ENCODE measurements at regions not wholly inside any gene's neighbourhood (a gene's known extent, or its start where the extent isn't known, plus 50 kb on each side); places are given as distances from the start of the nearest gene placed in this dataset.
"Not testable (repeated sequence)": the region's sequence is repeated elsewhere in the genome, so short reads cannot be mapped to it uniquely, and the experiment has no call there.

- Histone ChIP-seq H3K27ac (no peak overlapping the region), H3K36me3 (no peaks in the 10 kb centered on the region), H3K9me3 (no peaks in the 10 kb centered on the region), H3K4me1 (no peaks in the 10 kb centered on the region), H3K4me3 (no peak overlapping the region), H3K27me3 (no peaks in the 10 kb centered on the region)
- intact Hi-C loops (cut with DNase I; ENCODE audit: low total_unique reads) (no loop called here), in situ Hi-C loops (cut with MboI; ENCODE audit: low pct_ligation_motif_present in 1 of 4, low pct_unique_long_range_greater_than_20kb in 1 of 4, low sequenced_read_pairs in 3 of 4) (no loop called here)
- TF ChIP-seq POLR2A (IDR thresholded peaks at IDR 0.05) (no peak), EP300 (IDR thresholded peaks at IDR 0.05; ENCODE audit: low read depth) (no peak), POLR2AphosphoS5 (IDR thresholded peaks at IDR 0.05) (no peak)
- TF ChIP-seq, protein P1, sequence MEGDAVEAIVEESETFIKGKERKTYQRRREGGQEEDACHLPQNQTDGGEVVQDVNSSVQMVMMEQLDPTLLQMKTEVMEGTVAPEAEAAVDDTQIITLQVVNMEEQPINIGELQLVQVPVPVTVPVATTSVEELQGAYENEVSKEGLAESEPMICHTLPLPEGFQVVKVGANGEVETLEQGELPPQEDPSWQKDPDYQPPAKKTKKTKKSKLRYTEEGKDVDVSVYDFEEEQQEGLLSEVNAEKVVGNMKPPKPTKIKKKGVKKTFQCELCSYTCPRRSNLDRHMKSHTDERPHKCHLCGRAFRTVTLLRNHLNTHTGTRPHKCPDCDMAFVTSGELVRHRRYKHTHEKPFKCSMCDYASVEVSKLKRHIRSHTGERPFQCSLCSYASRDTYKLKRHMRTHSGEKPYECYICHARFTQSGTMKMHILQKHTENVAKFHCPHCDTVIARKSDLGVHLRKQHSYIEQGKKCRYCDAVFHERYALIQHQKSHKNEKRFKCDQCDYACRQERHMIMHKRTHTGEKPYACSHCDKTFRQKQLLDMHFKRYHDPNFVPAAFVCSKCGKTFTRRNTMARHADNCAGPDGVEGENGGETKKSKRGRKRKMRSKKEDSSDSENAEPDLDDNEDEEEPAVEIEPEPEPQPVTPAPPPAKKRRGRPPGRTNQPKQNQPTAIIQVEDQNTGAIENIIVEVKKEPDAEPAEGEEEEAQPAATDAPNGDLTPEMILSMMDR (IDR thresholded peaks at IDR 0.05): no peak
- 53 to 55% methylated on average over 2 of the region's 2 CpGs for WGBS, 2 donors (ENCODE audit: low coverage in 1 of 2)
- DNase-seq: no peak
Observed at GRCh38 chr6:103344554-103345163, 1515.1 kb downstream of the HACE1 start.

DNA sequence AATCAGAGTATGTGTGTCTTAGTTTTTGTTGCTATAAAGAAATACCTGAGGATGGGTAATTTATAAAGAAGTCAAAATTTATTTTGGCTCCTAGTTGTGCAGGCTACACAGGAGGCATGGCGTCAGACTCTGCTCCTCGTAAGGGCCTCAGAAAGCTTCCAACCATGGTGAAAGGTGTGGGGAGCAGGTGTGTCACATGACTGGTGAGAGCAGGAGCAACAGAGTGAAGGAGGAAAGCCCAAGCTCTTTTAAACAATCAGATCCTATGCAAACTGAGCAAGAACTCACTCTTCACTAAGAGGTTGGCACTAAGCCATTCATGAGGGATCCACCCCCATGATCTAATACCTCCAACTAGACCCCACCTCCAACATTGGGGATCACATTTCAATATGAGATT is 1524.3 kb downstream of the HACE1 start:
- TF ChIP-seq POLR2AphosphoS5 (IDR thresholded peaks at IDR 0.05): no peak
- no peak for TF ChIP-seq POLR2A (IDR thresholded peaks at IDR 0.05)
- TF ChIP-seq, protein P1 (IDR thresholded peaks at IDR 0.05): no peak
- no peak overlapping the region for H3K4me3 ChIP-seq
- WGBS, 2 donors (ENCODE audit: low coverage in 1 of 2): 71 to 79% methylated on average over 2 of the region's 2 CpGs
- H3K4me1 ChIP-seq: no peaks in the 10 kb centered on the region
- H3K27ac ChIP-seq: no peak overlapping the region
- no peaks in the 10 kb centered on the region for H3K27me3 ChIP-seq
- intact Hi-C loops (cut with DNase I; ENCODE audit: low total_unique reads): no loop called here
- in situ Hi-C loops (cut with MboI; ENCODE audit: low pct_ligation_motif_present in 1 of 4, low pct_unique_long_range_greater_than_20kb in 1 of 4, low sequenced_read_pairs in 3 of 4): loop anchor here in 1 of 4 donors (10.0 kb wide), 1 partner anchor 71 kb away; no protein-coding TSS in a partner anchor
- no peaks in the 10 kb centered on the region for H3K36me3 ChIP-seq
- DNase-seq: no peak
- H3K9me3 ChIP-seq: no peaks in the 10 kb centered on the region

GRCh38 chr6:103326760-103327757 is 1532.7 kb downstream of the HACE1 start:
- 28 to 54% methylated on average over 2 to 4 of the region's 4 CpGs for WGBS, 2 donors (ENCODE audit: low coverage in 1 of 2)
- in situ Hi-C loops (cut with MboI; ENCODE audit: low pct_ligation_motif_present in 1 of 4, low pct_unique_long_range_greater_than_20kb in 1 of 4, low sequenced_read_pairs in 3 of 4) (no loop called here), intact Hi-C loops (cut with DNase I; ENCODE audit: low total_unique reads) (no loop called here)
- no peak overlapping the region for H3K4me3 ChIP-seq
- TF ChIP-seq POLR2AphosphoS5 (IDR thresholded peaks at IDR 0.05) (no peak), EP300 (IDR thresholded peaks at IDR 0.05; ENCODE audit: low read depth) (no peak), POLR2A (IDR thresholded peaks at IDR 0.05) (no peak)
- TF ChIP-seq, protein P1 (IDR thresholded peaks at IDR 0.05): no peak
- no peak overlapping the region for H3K27ac ChIP-seq
- DNase-seq: no peak
- H3K4me1 ChIP-seq: no peaks in the 10 kb centered on the region
- no peaks in the 10 kb centered on the region for H3K36me3 ChIP-seq
- no peaks in the 10 kb centered on the region for H3K27me3 ChIP-seq
- H3K9me3 ChIP-seq: no peaks in the 10 kb centered on the region

GRCh38 chr6:103313432-103313831 is 1546.3 kb downstream of the HACE1 start:
- Histone ChIP-seq H3K27me3 (no peaks in the 10 kb centered on the region), H3K9me3 (peaks cover 0 to 3% of the 10 kb centered on the region in 2 donors), H3K4me1 (no peaks in the 10 kb centered on the region), H3K4me3 (no peak overlapping the region), H3K27ac (no peak overlapping the region), H3K36me3 (no peaks in the 10 kb centered on the region)
- TF ChIP-seq, protein P1 (IDR thresholded peaks at IDR 0.05): no peak
- TF ChIP-seq POLR2A (IDR thresholded peaks at IDR 0.05): no peak
- TF ChIP-seq EP300 (IDR thresholded peaks at IDR 0.05; ENCODE audit: low read depth): no peak
- no peak for TF ChIP-seq POLR2AphosphoS5 (IDR thresholded peaks at IDR 0.05)
- in situ Hi-C loops (cut with MboI; ENCODE audit: low pct_ligation_motif_present in 1 of 4, low pct_unique_long_range_greater_than_20kb in 1 of 4, low sequenced_read_pairs in 3 of 4): no loop called here
- intact Hi-C loops (cut with DNase I; ENCODE audit: low total_unique reads): no loop called here
- DNase-seq: no peak

- H3K27me3 ChIP-seq; H3K4me1 ChIP-seq; in situ Hi-C loops (cut with MboI; ENCODE audit: low pct_ligation_motif_present in 1 of 4, low pct_unique_long_range_greater_than_20kb in 1 of 4, low sequenced_read_pairs in 3 of 4); H3K9me3 ChIP-seq; H3K27ac ChIP-seq; H3K36me3 ChIP-seq; DNase-seq; H3K4me3 ChIP-seq; intact Hi-C loops (cut with DNase I; ENCODE audit: low total_unique reads): not testable (repeated sequence)
- WGBS, 2 donors (ENCODE audit: low coverage in 1 of 2): no CpG with 5 or more reads among the region's 35 CpGs
Observed at GRCh38 chr6:103294376-103294775, 1565.3 kb downstream of the HACE1 start.
